ENCODE measurements at regions not wholly inside any gene's neighbourhood (a gene's known extent, or its start where the extent isn't known, plus 50 kb on each side); places are given as distances from the start of the nearest gene placed in this dataset.

DNA sequence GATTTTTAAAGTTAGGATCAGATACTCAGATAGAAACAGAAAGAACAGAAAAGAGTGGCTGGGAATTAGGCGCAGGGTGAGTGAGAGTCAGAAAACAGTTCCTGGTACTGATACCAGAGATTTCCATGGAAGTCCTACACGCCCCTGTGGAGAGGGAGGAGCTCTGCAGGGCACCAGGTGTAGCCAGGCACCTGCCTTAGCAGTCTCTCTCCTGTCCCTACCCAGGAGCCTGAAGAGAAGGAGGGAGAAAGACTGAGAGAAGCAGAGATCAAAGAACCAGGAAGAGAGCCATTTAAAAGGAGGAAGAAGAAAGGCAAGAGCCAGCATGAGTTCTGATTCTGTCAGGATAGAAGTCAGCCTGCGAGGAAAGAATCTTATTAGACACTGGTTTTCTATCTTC, 65.0 kb downstream of the CBLN1 start:
- DNase-seq, result no peak

- no peak for DNase-seq
These were observed 68.0 kb downstream of the CBLN1 start for GRCh38 chr16:49213594-49213993.

DNA sequence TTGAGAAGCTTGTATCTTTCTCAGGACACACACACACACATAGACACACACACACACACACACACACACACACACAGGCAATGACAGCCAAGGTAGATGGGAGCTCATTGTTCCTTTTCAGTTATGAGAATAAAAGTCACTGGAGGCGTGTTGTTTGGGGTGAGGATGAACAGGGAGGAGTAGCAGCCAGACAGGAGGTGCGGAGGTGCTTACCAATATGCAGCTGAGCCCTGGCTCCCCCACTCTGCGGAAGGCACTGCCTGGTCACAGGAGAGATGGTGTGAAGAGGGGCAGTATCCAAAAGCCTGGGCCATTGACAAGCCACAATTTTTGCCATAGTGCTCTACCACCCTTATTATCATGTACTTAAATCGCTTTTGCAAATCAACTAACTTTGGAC, 77.4 kb downstream of the CBLN1 start:
- DNase-seq, result no peak

DNA sequence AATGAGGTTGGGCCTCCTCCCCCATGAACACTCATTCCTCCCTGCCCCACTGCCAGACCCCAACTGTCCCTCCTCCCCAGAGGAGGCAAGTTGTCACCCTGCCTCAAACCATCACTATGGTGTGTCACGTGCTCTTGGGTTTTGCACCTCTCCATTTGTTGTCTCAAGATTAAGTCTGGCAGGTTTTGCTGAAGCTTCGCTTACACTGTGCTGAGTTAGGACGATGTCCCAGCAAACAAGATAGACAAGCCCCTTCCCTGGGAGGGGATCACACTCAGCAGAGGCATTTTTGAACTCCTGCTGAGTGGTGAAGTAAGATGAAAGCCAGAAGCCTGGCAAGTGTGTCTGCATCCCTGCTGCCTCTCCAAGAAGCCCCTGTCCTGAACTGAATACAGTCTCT, 78.3 kb downstream of the CBLN1 start:
- DNase-seq, result no peak

DNA sequence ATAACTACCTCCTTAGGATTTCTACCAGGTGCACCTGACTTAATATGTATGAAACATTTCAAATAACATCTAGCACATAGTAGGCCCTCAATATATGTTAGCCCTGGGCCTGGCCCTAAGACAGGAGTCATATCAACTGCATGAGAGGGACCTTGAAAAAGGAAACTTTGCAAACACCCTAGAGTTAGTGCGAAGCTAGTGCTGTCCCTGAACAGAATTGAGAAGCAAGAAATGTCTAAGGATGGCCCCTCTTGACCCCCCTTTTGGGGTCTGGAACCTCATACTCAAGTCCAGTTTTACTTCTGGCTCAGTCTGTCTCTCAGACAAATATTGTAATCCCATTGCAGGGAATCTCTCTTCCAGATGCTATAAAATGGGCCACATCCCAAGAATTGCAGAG, 80.5 kb downstream of the CBLN1 start:
- no peak for DNase-seq

GRCh38 chr16:49200223-49200820, 81.3 kb downstream of the CBLN1 start:
- no peak for DNase-seq

GRCh38 chr16:49195237-49195548, 86.4 kb downstream of the CBLN1 start:
- DNase-seq, result no peak

- no peak for DNase-seq
These were observed 87.0 kb downstream of the CBLN1 start for GRCh38 chr16:49194537-49195236.

DNA sequence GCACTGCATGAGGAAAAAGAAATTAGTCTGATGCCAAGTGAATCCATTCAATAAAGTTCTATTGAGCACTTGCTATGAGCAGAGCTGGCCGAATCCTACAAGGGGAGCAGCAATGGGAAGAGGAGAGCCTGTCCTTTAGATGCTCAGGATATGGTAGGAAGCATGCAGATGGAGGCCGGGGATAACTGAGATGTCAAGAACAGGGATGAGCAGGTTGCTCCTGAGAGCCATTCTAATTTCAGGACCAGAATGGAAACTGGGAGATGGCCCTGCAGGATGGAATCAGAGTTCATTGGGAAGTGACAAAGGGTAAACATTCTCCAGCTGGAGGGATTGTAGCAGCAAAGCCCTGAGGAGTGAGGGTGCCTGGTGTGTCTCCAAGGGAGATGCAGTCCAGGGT, 88.0 kb downstream of the CBLN1 start:
- DNase-seq, result no peak

- no peak for DNase-seq
These were observed 92.4 kb downstream of the CBLN1 start for GRCh38 chr16:49189286-49189685.

- no peak for DNase-seq
These were observed 97.7 kb downstream of the CBLN1 start for GRCh38 chr16:49183911-49184310.

DNA sequence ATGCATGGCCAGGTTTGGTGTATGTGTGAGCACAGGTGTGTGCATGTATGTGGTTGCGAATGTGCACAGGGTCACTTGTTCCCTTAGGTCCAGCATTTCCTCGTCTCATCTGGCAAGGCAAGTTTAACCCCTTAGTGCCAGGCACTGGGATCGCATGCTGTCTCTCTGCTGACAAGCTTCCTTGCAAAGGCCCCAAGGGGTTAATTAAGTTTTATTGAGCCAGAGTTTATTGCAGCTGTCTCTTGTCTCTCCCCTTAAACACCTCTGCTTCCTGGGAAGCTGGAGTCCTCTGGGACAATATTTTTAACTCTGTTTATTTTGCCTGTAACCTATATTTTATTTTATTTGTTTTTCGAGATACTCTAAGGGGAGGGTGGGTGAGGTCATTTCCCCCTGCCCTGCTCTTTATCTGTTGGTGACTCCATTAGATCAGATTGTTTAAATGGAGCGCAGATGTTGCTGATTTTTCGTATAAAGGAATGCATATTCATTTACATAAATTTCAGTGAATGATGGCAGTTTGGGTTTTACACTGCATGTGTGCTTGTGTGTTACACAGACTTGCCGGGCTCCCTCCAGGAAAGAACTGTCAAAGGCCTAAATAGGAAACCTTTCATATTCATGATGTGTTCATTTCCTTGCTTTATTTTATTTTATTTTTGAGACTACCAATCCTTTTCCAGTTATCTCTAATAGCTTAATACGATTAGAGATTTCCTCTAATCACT, 99.7 kb downstream of the CBLN1 start:
- DNase-seq, result no peak

DNA sequence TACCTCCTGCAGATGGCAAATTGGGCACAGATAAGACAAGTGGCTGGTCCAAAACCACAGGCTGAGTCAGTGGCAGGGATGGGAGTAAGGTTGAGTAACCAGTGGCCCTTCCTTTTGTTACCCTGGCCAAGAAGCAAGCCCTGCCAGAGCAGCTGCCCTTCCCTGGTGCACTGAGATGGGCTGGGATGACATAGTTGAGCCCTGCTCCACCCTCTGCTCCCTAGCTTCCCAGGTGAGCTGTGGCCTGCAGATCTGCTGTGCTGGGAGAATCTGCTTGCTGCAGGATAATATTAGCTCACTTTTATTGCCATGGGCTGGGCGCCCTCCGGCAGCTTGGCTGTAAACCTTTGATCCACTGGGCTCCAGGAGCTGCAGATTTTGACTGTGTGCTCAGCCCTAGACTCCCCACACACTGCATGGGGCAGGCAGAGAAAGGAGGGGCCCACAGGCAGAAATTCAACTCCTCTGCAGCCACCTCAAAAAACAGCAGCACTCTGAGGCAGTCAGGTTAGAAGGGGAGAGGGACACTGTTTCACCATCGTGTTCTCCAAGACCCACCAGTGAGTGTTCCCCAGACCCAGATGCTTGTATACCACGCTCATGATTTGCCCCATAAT, 101.8 kb downstream of the CBLN1 start:
- no peak for DNase-seq

- DNase-seq, result no peak
These were observed 113.5 kb downstream of the CBLN1 start for GRCh38 chr16:49168126-49168525.

DNA sequence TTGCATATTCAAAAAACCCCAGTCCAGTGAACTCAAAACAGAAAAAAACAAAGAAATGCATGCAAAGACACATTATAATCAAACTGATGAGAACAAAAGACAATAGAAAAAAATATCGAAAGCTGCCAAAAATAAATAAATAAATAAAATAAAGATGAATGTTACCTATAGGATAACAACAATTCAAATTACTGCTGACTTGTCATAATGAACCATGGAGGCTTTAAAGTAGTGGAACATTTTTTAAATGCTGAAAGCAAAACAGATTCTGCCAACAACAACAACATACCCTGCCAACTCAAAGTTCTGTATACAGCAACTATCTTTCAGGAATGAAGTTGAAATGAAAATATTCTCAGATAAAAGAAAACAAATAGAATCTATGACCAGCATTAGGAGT, 116.6 kb downstream of the CBLN1 start:
- DNase-seq, result no peak

DNA sequence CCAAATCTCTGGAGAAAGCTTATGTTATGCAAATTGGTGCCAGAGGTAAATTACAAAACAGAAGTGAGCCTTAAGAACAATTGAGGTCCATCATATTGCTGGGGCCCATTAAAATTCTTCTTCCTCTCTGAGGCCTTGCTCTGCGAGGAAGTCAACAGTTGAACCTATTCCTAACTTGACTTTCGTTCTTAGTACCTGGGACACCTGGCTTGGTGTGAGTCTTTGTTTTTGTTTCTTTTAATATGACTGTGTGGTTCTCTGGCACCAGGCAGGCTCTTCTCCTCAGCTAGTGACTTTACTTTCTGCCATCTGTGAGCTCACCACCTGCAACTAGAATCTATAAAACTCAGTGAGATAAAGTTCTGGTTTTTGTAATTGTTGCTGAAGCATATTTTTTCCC, 120.4 kb downstream of the CBLN1 start:
- no peak for DNase-seq

DNA sequence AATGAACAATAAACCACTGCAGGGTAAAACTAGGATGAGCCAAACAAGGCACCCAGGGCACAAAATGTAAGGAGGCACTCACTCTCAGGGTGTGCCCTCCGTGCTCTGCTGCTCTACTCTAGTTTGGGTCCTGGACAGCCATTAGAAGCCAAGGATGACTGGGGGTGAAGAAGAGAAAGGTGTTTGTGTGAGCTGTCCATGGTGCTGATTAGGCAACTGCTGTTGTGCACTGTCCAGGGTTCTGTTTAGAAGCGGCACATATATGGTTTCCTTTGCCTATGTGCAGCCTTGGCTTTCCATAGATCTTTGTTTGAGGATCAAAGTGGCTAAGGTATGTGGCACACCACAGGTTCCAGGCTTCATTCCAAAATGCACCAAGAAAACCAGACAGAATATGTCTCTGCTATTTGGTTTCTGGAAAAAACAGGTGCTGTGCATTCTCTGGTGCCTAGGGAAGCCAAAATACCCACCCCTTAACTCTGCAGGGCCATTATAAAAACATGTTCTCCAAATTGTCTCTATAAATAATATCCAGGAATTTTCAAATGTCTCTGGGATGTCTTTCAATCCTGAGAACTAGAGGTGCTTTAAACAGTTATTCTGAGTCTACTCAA, 123.5 kb downstream of the CBLN1 start:
- no peak for DNase-seq

- no peak for DNase-seq
These were observed 131.3 kb downstream of the CBLN1 start for GRCh38 chr16:49150341-49150740.

GRCh38 chr16:49148410-49148809, 133.2 kb downstream of the CBLN1 start:
- no peak for DNase-seq

DNA sequence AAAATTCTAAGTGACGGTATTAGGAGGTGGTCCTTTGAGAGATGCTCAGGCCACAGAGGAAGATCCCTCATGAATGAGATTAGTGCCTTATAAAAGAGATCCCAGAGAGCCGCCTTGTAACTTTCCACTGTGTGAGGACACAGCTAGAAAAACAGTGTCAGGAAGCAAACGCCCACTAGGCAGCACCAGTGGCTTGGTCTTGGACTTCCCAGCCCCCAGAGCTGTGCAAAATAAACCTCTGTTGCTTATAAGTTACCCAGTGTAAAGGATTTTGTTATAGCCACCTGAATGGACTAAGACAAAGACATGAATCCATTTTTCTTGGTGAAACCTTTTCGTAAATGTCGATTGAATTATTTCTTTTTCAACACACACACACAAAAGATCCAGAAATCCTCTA, 141.0 kb downstream of the CBLN1 start:
- no peak for DNase-seq

- no peak for DNase-seq
These were observed 151.2 kb downstream of the CBLN1 start for GRCh38 chr16:49130397-49130796.

GRCh38 chr16:49129935-49130334, 151.7 kb downstream of the CBLN1 start:
- DNase-seq, result no peak

- no peak for DNase-seq
These were observed 152.9 kb downstream of the CBLN1 start for GRCh38 chr16:49128740-49129139.

DNA sequence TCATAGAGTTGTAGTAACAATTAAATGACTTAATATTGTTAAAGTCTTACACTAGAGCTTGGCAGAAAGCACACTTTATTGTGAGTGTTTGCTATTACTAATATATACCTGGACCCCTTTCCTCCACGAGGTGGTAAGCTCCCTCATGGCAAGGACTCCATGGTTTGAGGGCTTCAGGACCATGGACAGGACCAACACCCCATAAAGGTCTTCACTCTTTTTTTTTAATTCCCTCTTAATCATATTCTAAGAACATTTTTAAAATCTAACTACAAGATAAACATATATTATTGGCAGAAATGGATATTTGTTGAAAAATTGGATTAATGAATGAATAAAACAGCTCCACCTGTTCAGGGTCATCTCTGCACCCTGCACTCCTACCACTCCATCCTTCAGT, 154.5 kb downstream of the CBLN1 start:
- DNase-seq, result no peak
